ENCODE measurements at regions not wholly inside any gene's neighbourhood (a gene's known extent, or its start where the extent isn't known, plus 50 kb on each side); places are given as distances from the start of the nearest gene placed in this dataset.

DNA sequence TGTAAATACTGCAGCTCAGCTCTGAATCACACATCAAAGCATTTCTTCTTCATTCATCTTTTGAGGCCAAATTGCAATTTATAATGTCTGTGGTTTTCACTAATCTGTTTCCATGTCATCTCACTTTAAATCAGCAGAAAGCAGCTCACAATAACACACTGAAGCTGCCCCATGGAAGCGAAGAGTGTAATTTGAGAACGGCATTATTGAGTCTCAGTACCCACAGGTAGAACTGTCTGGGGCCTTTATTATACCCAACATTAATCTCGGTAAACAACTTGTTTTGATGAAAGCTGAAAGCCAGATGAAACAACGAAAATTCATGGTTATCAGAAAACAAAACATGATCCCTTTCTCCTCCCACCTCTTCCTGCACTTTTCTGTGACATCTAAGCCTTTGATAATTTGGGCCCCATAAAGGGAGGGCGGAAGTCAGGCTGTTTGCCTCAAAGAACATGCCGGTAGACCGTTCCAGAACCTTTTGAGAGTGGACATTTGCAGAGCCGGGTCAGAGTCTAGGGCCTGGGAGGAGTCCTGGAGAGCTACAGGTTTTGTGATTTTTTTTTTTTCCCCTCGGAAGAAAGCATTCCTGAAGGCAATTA is 68.2 kb upstream of the SESN3 start:
- TF ChIP-seq, protein P1, sequence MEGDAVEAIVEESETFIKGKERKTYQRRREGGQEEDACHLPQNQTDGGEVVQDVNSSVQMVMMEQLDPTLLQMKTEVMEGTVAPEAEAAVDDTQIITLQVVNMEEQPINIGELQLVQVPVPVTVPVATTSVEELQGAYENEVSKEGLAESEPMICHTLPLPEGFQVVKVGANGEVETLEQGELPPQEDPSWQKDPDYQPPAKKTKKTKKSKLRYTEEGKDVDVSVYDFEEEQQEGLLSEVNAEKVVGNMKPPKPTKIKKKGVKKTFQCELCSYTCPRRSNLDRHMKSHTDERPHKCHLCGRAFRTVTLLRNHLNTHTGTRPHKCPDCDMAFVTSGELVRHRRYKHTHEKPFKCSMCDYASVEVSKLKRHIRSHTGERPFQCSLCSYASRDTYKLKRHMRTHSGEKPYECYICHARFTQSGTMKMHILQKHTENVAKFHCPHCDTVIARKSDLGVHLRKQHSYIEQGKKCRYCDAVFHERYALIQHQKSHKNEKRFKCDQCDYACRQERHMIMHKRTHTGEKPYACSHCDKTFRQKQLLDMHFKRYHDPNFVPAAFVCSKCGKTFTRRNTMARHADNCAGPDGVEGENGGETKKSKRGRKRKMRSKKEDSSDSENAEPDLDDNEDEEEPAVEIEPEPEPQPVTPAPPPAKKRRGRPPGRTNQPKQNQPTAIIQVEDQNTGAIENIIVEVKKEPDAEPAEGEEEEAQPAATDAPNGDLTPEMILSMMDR (IDR thresholded peaks at IDR 0.05) = no peak
- no peak for TF ChIP-seq POLR2A (IDR thresholded peaks at IDR 0.05)

Measured in ovary (tissue), 3 donors.